HG03457 (cell line): ENCODE measurements at regions not wholly inside any gene's neighbourhood (a gene's known extent, or its start where the extent isn't known, plus 50 kb on each side); places are given as distances from the start of the nearest gene placed in this dataset.

ENCODE experiments used
- ATAC-seq: cut with Tn5 transposase; IDR thresholded peaks from one replicate; pipeline ENCODE4 v1.9.1; 2021; ENCODE audit warnings: moderate number of reproducible peaks; ENCODE audit not compliant: unreplicated experiment

GRCh38 chr10:55280696-55281095 is 479.7 kb upstream of the PCDH15 start:
- ATAC-seq, result no peak

DNA sequence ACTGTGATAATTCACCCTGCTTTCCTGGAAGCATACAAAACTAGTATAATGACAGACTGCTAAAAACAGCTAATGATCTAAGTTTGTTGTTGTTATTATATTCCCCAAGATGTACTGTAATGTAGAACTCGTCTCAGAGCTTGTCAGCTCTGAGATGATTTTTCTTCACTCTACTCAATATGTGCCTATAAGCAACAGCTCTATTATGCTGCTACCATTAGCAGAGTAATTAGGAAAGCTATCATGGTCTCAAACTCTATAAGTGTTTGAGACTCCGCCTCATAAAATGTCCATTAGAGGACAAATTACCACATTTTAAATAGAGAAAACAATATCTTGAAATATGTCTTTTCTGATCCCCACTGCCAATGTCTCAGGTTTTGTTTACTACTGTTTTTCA is 476.5 kb upstream of the PCDH15 start:
- no peak for ATAC-seq

DNA sequence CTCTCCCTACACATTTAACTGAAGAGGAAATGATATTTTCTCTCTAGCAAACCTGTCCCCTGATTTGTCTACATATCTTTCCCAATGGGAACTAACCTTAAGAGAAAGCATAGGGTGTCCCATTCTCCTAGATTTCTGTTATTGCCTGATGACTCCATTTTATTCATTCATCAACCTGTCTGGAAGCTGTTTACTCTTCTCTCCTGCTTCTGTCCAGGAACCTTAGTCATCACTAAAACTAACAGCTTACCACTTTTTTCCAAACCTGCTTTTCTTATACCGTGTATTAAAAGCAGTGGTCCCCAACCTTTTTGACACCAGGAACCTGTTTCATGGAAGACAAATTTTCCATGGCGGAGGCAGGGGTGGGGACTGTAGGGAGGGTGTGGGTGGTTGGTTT is 473.3 kb upstream of the PCDH15 start:
- ATAC-seq, result no peak

GRCh38 chr10:55273946-55274345 is 472.9 kb upstream of the PCDH15 start:
- no peak for ATAC-seq

DNA sequence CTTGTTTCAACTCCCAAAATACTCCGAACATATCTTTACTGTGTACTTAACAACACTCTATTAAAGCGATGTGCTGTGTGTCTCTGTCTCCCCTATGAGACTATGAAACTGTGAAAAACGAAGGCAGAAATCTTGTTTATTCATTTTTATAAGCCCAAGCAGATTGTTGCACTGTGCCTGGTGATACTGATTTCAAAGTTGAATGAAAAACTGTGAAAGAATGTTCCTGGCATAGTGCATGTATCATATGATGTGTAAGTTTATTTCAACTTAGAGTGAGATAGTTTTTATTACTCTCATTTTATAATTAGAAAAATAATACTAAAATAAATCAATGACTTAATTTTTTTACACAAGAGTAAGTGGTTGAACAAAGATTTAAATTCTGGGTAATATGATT is 471.9 kb upstream of the PCDH15 start:
- ATAC-seq, result no peak

- no peak for ATAC-seq
Observed at GRCh38 chr10:55266797-55267196, 465.8 kb upstream of the PCDH15 start.

DNA sequence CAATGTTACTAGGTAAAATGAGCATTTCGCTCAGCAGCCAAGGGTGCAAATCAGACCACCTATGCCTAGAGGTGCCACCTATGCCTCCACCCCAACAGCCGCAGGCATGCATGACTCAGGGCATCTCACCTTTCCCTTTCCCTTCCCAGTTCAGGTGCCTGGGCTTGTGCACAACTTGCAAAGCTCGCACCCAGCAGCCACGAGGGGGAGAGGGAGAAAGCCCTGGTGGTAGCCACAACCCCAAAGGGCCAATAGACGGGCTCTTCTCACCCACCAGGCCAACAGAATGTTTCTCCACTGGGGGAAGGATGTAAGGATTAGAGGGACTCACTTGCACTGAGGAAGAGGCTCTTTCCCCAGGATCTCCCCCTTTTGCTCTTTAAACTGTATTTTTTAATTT is 462.3 kb upstream of the PCDH15 start:
- ATAC-seq, result no peak

- ATAC-seq, result no peak
Observed at GRCh38 chr10:55242544-55242943, 441.5 kb upstream of the PCDH15 start.

GRCh38 chr10:55237462-55237861 is 436.4 kb upstream of the PCDH15 start:
- no peak for ATAC-seq

GRCh38 chr10:55233505-55233904 is 432.5 kb upstream of the PCDH15 start:
- ATAC-seq, result peak; percentile 96

GRCh38 chr10:55233090-55233489 is 432.1 kb upstream of the PCDH15 start:
- ATAC-seq, result no peak

- no peak for ATAC-seq
Observed at GRCh38 chr10:55232553-55232952, 431.5 kb upstream of the PCDH15 start.

GRCh38 chr10:55227967-55228366 is 426.9 kb upstream of the PCDH15 start:
- ATAC-seq, result no peak

- ATAC-seq, result no peak
Observed at GRCh38 chr10:55224007-55224781, 423.2 kb upstream of the PCDH15 start.

- no peak for ATAC-seq
Observed at GRCh38 chr10:55223352-55223751, 422.3 kb upstream of the PCDH15 start.

DNA sequence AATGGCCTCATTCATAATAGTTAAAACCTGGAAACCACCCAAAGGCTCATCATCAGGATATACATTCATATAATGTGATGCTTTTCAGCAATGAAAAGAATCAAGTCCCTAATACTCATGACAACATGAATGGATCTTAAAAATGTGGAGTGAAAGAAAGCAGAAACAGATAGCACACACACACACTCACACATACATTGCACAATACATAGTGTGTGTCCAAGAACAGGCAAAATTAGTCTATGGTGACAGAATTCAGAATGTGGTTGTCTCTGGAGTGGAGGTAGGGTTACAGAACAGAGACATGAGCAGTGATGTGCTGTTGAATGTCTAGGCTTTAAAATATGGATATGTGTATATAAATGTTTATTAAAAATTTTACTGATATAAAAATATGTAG is 419.9 kb upstream of the PCDH15 start:
- ATAC-seq, result no peak

GRCh38 chr10:55215699-55216098 is 414.7 kb upstream of the PCDH15 start:
- no peak for ATAC-seq

- ATAC-seq, result no peak
Observed at GRCh38 chr10:55214608-55215007, 413.6 kb upstream of the PCDH15 start.

- ATAC-seq, result no peak
Observed at GRCh38 chr10:55212051-55212450, 411.0 kb upstream of the PCDH15 start.

- ATAC-seq, result no peak
Observed at GRCh38 chr10:55203874-55204273, 402.8 kb upstream of the PCDH15 start.

DNA sequence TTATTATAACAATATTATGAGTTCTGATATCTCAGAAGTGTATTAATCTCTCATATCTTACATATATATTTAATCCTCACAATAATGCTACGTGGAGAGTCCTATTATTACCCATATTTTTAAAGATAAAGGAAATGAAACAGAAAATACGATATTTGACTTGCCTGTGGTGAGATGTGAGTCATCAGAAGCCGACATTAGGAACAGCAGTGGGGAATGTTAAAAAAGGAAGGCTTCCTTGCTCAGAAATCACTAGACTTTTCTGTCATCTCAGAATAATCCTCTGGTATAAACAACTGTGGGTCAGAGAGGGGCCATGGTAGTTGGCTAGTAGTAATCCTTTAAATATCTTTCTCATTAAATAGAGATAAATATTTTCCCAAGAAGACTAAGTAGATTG is 402.3 kb upstream of the PCDH15 start:
- no peak for ATAC-seq

DNA sequence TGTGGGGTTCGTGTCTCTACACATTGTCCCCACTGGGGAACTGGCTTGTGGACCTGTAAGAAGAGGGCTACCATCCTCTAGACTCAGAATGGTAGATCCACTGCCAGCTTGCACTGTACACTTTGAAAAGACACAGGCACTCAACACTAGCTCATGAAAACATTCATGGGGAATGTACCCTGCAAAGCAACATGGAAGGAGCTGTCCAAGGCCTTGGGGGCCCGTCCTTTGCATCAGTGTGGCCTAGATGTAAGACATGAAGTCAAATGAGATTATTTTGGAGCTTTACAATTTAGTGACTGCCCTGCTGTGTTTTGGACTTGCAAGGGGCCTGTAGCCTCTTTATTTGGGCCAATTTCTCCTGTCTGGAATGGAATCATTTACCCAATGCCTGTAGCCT is 399.0 kb upstream of the PCDH15 start:
- ATAC-seq, result no peak

DNA sequence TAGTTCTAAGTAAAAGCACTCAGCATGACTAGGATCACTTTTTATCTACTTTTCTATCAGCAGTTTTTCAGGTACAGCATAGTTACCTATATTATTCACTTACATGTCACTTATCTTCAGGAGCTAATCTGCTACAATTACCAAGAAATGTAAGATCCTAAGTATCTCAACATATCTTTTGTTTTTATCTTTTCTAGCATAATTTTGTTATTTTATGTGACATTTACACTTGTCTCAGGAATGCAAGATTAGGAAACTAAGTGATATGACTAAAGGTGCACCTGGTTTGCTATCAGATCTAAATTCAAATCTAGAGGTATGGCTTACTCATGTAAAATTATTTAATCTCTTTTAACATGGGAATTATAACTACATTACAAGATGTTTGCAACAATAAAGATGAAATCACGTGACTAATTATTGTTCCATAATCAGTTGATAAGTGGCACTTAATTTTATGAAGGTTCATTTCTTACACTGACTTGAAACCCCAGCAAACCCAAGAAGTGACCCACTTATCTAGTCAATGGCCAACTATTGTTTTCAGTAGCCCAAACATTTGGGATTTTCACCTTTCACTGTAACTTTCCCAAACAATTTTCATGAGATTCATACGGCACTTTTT is 390.3 kb upstream of the PCDH15 start:
- ATAC-seq, result no peak
